NCI-H460 (cell line): ENCODE measurements at regions not wholly inside any gene's neighbourhood (a gene's known extent, or its start where the extent isn't known, plus 50 kb on each side); places are given as distances from the start of the nearest gene placed in this dataset.

Experiments used
- DNase-seq: peaks from one replicate; pipeline ENCODE4 v3.0.0-alpha.2; 2016; ENCODE audit warnings: low read depth; ENCODE audit errors: extremely low read depth

GRCh38 chr5:171673840-171674239, 111.8 kb upstream of the SMIM23 start:
- no peak for DNase-seq

GRCh38 chr5:171675511-171675910, 110.1 kb upstream of the SMIM23 start:
- no peak for DNase-seq

GRCh38 chr5:171676286-171676944, 109.2 kb upstream of the SMIM23 start:
- DNase-seq, result no peak

- DNase-seq, result no peak
Observed at GRCh38 chr5:171678646-171679045, 107.0 kb upstream of the SMIM23 start.

- no peak for DNase-seq
Observed at GRCh38 chr5:171680485-171680884, 105.1 kb upstream of the SMIM23 start.

- no peak for DNase-seq
Observed at GRCh38 chr5:171681061-171681460, 104.6 kb upstream of the SMIM23 start.

- DNase-seq, result no peak
Observed at GRCh38 chr5:171681677-171682076, 103.9 kb upstream of the SMIM23 start.

GRCh38 chr5:171682801-171683200, 102.8 kb upstream of the SMIM23 start:
- DNase-seq, result no peak

GRCh38 chr5:171684169-171684568, 101.4 kb upstream of the SMIM23 start:
- DNase-seq, result no peak

- no peak for DNase-seq
Observed at GRCh38 chr5:171688696-171689495, 96.7 kb upstream of the SMIM23 start.

- no peak for DNase-seq
Observed at GRCh38 chr5:171689853-171690417, 95.7 kb upstream of the SMIM23 start.

- no peak for DNase-seq
Observed at GRCh38 chr5:171692107-171692506, 93.5 kb upstream of the SMIM23 start.

GRCh38 chr5:171692936-171693335, 92.7 kb upstream of the SMIM23 start:
- no peak for DNase-seq

- no peak for DNase-seq
Observed at GRCh38 chr5:171693412-171693811, 92.2 kb upstream of the SMIM23 start.

GRCh38 chr5:171695804-171696203, 89.8 kb upstream of the SMIM23 start:
- DNase-seq, result no peak

- no peak for DNase-seq
Observed at GRCh38 chr5:171697221-171698102, 88.2 kb upstream of the SMIM23 start.

- DNase-seq, result no peak
Observed at GRCh38 chr5:171700318-171700912, 85.2 kb upstream of the SMIM23 start.

GRCh38 chr5:171701100-171701541, 84.5 kb upstream of the SMIM23 start:
- no peak for DNase-seq

GRCh38 chr5:171702135-171702770, 83.4 kb upstream of the SMIM23 start:
- no peak for DNase-seq

- no peak for DNase-seq
Observed at GRCh38 chr5:171703146-171703545, 82.5 kb upstream of the SMIM23 start.
